Stimulated activated CD4-positive, alpha-beta T cell treated with anti-CD3 and anti-CD28 coated beads, Interleukin-12 subunit alpha, Interleukin-12 subunit beta, amount 100 ng/mL, for 24 hours (primary cell): ENCODE measurements at regions not wholly inside any gene's neighbourhood (a gene's known extent, or its start where the extent isn't known, plus 50 kb on each side); places are given as distances from the start of the nearest gene placed in this dataset.
"Not testable (repeated sequence)": the region's sequence is repeated elsewhere in the genome, so short reads cannot be mapped to it uniquely, and the experiment has no call there.

Experiments
- DNase-seq, 2 experiments: peaks; one replicate each; pipeline ENCODE4 v3.0.0-alpha.2; 2020; ENCODE audit warnings: low read depth in 2 of 2

DNA sequence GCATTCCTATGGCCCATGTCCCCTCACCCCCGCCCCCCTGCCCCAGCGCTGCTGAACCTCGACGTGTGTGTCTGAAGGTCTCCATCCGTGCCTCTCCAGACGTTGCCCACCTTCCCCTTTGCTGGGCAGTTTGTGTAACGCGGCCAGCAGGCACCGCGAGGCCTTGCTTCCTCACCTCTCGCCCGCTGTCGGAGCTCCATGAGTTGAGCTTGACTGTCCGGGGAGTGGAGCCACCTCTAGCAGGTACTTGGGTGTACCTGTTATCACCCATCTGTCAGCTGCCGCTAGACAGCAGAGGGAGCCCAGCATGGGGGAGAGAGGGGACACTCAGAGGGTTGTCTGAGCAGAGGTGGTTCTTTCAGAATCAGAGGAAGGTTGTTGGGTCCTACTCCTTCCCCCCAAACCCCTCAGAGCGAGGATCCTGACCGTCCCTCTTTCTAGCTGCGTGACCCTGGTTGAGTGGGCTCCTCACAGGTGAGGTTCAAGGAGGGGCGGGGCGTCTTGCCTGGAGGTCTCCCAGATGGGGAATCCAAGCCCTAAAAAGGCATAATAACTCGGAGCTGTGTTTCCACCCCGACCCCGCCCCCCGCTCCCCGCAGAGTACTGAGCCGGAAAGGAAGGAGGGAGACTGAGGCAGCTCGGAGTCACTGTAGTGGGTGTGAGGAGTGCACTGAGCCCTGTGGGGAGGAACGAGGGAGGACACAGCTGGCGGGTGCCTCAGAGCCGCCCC, 184.7 kb downstream of the C9orf50 start:
- DNase-seq: no peak

DNA sequence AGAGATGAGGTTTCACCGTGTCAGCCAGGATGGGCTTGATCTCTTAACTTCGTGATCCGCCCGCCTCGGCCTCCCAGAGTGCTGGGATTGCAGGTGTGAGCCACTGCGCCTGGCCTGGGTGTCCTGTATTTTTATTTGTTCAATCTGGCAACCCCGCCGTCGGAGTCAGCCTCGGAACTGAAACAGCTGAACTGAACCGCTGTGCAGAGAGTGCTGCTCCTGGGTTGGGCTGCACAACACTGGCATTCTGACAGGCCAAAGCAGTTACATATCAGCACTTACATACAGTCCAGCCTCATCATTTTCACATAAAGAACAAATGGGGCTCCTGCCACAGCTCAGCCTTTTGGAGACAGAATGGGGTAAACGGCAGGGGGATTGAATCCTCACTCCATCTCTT, 185.6 kb downstream of the C9orf50 start:
- no peak for DNase-seq

DNA sequence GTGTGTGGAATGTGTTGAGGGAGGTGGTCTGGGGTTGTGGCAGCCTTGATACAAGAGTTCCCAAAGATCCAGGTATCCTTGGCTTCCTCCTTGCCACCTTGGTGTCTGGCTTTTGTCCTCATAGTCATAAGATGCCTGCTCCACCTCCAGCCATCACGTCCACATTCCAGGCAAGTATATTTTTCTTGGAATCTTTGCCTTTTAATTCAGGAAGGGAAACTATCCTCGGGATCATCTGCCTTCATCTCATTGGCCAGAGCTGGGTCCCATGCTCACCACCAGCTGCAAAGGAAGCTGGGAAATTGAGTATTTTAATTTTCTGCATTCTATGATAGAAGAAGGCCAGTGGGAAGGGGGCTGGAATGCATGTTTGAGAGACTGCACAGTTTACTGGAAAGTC, 186.7 kb downstream of the C9orf50 start:
- DNase-seq: no peak

DNA sequence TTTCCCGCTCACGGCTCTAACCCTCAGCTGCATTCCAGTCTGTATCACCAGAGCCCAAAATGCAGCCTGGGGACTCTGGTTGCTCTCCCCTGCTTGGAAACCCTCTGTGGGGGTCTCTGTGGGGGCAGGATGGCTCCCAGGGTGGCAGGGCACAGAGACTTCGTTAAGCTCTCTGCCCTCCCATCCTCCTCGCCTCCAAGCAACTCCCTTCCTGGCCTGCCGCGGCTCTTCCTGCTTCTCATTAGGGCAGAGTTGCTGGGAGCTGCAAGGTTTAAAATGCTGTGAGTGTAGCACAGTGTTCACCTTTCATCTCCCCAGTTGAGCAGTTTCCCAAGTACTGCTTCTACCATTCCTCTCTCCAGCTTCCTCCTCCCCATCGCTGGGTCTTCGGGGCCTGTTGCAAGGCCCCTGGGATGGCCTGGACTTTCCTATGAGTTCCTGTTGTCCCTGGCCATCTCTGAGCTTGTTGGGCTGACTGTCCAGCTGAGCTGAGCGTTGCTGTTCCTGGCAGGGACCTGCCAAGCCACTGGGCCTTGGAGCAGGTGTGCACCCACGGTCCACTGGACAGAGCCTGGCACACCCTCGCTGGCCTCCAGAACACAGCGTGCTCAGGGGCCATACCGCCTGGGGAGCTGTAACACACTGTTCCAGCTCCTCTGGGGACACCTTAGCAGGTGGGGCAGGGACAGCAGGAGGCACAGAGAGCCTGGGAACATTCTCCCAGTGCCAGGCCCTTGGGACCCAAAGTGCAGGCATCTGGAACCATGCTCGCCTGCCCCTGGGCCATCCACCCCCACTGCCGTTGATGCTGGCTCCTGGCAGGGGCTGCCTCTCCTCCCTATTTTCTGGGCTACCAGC, 188.4 kb downstream of the C9orf50 start:
- no peak for DNase-seq

DNA sequence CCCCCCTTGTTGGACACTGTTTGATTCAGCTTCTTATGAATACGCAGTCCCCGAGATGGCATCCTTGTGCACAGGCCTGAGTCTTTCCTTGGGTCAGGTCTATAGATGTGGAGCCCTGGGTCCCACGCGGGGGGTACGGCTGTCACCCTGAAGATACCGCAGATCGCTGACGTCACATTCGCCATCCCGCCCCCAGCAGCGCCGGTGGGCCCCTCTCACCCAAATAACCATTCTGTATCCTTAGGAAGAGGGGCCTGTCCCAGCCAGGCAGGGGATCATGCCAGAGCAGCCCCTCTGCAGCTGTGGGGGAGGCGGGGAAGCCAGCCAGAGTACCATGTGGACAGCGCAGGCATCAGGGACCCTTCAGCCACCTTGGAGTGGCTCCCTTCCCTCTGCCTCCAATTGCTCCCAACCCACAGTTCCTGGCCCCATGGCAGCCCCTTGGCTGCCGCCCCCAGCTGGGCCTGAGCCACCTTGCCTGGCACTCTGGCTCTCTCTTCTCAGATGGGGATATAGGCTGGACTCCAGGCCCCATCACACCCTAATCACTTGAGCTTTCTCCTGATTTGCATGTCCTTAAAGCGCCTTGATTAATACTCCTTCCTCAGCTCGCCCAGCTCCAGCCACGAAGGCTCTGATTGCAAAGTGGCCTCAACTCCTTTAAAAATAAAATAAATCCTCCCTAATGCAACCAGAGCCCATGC, 189.8 kb downstream of the C9orf50 start:
- DNase-seq: no peak

DNA sequence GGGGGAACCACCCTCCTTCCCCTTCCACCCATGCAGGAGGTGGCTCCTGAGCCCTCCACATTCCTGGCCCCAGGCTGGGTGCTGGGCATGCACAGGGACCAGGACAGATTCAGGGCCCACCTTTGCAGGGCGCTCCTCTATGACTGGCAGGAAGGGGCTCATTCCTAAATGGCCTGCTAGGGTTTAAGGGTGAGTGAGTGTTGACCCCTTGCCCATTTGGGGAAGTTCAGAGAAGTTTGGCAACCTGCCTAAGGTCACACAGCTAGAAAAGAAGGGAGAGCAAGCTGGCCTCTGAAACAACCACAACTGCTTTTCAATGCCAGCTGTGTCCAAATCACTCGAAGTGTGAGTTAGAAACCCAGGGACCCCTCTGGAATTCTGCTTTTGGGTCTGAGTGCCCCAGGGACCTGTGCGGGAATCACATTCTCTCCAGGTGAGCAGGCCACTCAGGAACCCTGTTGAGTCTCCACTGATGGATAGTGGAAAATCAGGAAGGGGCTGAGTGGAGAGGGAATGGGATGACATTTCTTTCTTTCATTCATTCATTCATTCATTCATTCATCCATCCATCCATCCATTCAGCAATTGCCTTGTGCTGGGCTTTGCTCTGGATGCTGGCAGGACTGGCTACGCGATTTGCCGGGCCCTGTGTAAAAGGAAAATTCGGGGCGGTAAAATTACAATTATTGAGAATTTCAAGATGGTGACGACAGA, 191.9 kb downstream of the C9orf50 start:
- DNase-seq: no peak

DNA sequence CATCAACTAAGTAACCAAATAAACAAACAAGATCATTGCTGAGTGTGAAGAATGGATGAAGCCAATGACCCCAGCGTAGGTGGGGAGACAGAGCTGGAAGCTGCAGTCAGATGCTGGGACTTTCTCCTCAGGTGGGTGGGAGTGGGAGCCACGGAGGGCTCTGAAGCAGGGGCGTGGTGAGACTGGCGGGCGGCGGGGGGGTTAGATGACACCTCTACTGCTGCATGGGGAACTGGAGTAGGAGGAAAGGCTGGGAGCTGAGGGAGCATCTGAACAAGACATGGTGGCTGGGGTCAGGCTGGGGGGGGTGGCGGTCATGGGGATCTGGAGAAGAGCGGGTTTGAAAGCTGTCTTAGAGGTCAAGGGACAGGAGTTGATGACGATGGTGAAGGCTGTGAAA, 193.8 kb downstream of the C9orf50 start:
- no peak for DNase-seq

DNA sequence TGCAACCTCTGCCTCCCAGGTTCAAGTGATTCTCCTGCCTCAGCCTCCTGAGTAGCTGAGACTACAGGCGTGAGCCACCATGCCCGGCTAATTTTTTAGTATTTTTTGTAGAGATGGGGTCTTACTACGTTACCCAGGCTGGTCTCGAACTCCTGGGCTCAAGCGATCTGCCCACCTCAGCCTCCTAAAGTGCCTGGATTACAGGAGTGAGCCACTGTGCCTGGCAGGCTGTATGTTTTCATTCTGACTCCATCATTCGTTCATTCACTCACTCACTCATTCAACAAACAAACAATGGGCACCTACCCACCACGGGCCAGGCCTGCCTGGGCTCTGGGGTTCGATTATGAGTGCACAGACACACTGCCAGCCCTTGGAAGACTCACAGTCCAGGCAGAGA, 197.1 kb downstream of the C9orf50 start:
- DNase-seq: not testable (repeated sequence)

DNA sequence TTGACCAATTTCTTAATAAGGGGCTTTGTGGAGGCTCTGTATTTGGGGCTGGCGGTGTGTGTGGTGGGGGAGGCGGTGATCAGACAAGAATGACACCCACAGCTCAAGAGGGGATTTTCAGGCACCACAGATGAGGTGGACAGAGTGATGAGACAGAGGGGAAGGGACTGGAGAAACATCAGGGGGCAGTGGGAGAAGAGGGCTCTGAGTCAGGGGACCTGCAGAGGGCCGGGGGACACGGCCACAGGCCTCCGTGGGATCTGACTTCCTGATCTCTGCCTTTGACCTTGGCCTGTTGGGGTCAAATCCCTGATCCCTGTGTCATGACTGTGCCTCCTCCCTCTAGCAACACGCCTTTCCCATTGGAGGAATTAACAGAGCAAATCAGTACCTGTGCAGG, 197.7 kb downstream of the C9orf50 start:
- no peak for DNase-seq

DNA sequence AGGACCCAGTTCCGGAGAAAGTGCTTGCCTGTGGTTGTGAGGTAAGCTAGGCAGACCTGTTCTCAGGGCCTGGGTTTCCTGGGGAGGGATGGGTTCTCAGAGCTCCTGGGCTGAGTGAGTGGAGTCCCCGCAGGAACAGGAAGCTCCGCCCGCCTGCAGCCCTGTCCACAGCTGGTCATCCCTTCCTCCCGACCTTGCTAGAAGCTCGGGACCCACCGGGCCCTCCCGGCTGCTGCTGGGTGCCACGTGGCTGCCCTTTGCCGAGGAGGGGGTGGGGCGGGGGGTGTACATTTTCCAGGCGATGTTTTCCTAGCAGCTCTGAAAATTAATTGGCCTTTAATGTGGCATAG, 198.1 kb downstream of the C9orf50 start:
- DNase-seq: no peak

- DNase-seq: no peak
These were observed 198.7 kb downstream of the C9orf50 start for GRCh38 chr9:129422032-129422842.

DNA sequence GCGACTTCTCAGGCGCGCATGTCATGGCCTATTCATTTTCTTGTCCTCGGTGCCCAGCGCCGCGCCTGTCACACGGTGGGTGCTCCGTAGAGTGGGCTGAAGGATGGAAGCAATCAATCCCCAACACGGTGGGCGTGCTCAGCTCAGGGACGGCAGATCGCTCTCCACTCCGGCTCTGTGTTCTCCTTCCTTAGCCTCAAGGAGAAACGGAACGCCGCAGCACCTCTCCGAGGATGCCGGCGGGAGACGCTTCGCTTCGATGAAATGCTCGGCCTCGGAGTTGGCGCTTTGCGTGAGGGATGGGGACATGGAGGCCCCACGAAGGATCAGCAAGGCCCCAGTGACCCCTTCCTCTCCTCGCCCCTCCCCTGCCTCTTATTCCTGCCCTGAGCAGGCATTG, 199.5 kb downstream of the C9orf50 start:
- DNase-seq: no peak

DNA sequence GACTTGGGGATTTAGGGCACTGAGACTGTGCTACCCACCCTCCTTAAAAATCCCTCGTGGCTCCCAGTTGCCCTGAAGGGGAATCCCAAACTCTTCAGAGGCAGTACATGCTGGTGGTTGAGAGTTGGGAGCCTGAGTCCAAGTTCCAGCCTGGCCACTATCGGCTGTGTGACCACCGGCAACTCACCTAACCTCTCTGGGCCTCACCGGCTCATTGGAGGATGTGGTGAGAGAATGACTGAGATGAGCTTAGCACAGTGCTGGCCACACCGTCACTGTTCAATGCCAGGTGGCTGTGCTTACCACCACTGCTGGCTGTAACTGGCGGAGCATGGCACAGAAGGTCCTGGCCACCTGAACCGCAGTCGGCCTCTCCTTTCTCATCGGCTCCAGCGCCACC, 200.2 kb downstream of the C9orf50 start:
- DNase-seq: no peak

DNA sequence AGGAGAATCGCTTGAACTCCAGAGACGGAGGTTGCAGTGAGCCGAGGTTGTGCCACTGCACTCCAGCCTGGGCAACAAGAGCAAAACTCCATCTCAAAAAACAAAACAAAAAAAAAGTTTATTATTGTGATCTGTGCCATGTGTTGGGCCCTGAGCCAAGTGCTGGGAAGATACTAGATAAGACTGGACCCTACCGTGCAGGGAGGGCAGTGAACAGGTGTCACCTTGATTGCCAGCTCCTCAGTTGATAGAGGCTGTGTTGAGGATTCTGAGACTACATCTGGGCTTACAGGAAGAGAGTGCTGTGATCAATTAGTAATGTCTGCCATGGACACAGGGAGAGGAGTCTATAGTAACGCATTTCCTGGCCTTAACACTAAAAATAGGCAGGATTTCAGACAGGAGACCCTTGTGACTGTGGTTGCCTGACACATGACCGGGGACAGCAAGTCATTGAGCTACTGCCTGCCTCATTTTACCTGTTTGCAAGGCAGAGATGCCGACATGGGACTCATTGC, 201.5 kb downstream of the C9orf50 start:
- DNase-seq: no peak

DNA sequence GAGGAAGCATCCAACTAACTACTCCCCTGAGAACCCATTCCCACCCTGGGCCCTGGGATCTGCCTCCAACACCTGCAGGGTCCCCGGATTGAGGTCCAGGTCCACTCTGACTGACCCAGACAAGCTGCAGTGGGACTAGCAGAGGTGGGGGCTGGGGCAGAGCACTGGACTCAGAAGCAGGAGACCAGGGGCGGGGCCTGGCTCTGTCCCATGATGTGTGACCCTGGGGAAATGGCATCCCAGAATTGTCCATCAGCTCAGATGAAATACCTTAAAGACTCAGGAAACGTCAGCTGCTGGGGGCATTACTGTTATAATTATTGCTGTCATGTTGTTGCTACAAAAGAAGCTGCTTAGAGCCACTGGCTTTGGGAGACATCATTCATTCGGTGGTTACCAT, 202.4 kb downstream of the C9orf50 start:
- DNase-seq: no peak

DNA sequence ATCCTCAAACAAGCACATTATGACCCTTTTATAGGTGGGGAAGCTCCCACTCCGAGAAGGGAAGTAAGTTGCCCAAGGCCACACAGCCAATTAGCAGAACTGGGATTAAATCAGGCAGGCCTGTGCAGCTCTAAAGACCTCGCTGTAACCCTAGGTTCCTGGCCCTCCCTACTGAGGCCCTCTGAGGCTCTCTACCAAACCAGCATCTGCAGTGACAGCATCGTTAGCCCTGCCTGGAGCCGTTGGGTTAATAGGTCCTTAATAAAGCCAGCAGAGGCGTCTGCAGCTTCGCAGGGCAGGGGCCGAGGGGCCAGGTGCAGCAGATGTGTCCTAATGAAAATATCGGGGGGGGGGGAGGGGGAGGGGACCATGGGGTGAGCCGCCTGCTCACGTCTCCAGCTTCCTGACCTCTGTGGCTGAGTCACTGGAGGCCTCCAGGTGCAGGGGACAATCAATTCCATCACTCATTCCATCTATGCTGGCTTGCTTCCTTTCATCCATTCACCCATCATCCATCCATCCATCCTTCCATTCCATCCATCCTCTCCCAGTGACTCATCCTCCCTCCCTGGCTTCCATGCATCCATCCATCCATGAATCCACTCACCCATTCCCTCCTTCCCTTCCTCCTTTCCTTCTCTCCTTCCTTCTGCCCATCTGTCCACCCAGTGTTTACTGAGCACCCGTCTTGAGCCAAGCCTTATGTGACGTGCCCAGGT, 203.9 kb downstream of the C9orf50 start:
- no peak for DNase-seq

- DNase-seq: no peak
These were observed 204.8 kb downstream of the C9orf50 start for GRCh38 chr9:129415942-129416651.

- no peak for DNase-seq
These were observed 205.6 kb downstream of the C9orf50 start for GRCh38 chr9:129414993-129415941.
